Esophagus muscularis mucosa (tissue), 4 donors: ENCODE measurements at regions not wholly inside any gene's neighbourhood (a gene's known extent, or its start where the extent isn't known, plus 50 kb on each side); places are given as distances from the start of the nearest gene placed in this dataset.

Source experiments
- CTCF ChIP-seq, 3 experiments: fragments of 200-600 bp in 2 of 3; fragments of 450-650 bp in 1 of 3; sonication (generic) in 2 of 3; IDR thresholded peaks; one replicate each; pipeline ENCODE4 v1.5.1; 2017 to 2019; ENCODE audit warnings: antibody characterized with exemption in 3 of 3, mild to moderate bottlenecking in 2 of 3, moderate library complexity in 1 of 3
- EP300 ChIP-seq: sonication (generic); formaldehyde crosslinking; IDR thresholded peaks from one replicate; pipeline ENCODE4 v1.6.1; 2017; ENCODE audit warnings: antibody characterized with exemption
- POLR2A ChIP-seq: fragments of 450-650 bp; IDR thresholded peaks from one replicate; pipeline ENCODE4 v1.6.1; 2017; ENCODE audit warnings: antibody characterized with exemption, moderate library complexity, mild to moderate bottlenecking, low read depth

GRCh38 chr10:128971374-128972035 is 495.5 kb upstream of the MGMT start:
- TF ChIP-seq POLR2A (no peak), EP300 (no peak), CTCF (IDR thresholded peaks at IDR 0.05) (no peak)
